GM21723 (cell line): ENCODE measurements at regions not wholly inside any gene's neighbourhood (a gene's known extent, or its start where the extent isn't known, plus 50 kb on each side); places are given as distances from the start of the nearest gene placed in this dataset.

Source experiments
- ATAC-seq: cut with Tn5 transposase; IDR thresholded peaks from one replicate; pipeline ENCODE4 v1.9.1; 2021; ENCODE audit warnings: mild to moderate bottlenecking, moderate library complexity; ENCODE audit not compliant: unreplicated experiment

DNA sequence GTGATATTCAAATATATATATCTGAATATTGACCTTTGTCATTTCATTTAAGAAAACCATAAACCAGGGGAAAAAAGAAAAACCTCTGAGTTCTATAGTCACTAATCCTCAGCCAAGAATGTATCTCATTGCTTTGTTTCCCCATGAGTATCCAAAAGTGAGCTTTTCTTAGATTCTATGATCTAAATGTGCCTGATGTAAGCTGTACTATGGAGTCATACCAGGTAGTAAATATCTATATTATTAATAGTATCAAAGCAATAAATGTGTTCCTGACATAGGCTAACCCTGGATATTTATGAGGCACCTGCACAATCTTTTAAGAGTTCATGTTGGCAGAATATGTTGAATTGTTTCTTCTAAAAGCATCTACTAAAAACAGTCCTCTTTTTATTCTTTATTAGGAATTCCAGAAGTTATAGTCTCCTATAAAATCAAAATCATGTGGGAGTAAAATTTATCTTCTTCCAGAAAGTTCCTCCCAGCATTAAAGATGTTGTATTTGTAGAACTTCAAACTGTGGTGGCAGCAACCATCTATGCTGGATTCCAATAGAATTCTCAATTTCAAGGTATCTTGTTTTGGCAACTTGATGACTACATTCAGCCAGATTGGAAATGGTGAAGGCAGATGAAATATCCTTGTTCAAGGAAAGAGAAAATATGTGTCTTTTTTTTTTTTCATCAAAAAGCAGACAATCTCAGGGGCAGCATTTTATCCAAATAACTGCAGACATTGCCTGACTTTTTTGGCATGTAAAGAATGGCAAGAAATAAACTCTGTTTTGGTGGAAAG, 139.7 kb upstream of the RASSF8 start:
- no peak for ATAC-seq

DNA sequence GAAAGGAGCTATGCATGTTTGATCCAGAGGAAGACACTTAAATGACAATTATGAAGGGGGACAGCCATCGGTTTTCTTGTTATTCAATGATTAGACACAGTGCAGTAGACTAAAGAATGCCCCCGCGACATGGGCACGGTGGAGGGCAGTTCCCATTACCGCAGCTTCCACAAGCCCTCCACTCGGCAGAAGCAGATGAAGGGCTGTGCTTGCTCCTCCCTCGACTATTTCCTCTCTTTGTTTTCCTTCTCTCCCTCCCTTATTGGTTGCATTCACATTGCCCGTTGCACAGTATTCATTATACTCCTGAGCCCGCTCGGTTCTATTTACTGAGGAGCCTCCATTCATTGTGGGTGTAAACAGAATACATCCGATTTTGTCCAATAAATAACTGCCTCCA, 138.8 kb upstream of the RASSF8 start:
- no peak for ATAC-seq

DNA sequence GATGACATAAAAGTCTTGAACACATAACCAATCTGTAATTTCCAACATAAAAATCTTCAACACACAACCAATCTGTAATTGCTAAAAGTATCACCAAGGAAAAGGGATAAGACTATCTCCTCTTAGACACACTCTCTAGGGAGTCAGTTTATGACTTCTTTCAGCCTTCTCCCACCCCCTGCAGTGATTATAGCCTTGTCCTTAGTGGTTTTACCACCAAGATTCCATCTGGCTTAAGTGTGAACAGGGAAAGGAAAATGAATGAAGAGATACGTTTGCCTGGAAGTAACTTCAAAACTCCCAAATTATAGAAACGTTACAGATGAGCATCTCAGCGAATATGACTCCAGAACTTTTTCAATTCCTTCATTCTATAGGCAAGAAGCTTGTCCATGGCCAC, 136.2 kb upstream of the RASSF8 start:
- ATAC-seq: no peak

DNA sequence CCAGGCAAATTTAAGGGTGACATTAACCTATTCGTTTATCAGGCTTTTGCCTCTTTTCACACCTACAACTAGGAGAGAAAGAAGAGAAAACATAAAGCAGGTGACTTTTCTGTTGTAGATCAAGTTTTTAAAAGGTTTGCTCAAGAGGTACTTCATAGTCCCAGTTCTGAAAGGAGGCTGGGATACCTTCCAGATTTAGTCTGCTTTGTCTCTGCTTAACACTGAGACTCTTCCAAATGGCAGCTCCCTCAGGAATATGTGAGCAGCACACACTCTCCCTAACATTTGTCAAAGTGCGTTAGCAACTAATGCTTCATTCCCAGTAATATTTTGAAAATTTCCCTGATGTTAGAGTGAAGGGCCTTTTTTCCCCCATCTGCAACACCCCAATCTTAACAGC, 133.7 kb upstream of the RASSF8 start:
- no peak for ATAC-seq

DNA sequence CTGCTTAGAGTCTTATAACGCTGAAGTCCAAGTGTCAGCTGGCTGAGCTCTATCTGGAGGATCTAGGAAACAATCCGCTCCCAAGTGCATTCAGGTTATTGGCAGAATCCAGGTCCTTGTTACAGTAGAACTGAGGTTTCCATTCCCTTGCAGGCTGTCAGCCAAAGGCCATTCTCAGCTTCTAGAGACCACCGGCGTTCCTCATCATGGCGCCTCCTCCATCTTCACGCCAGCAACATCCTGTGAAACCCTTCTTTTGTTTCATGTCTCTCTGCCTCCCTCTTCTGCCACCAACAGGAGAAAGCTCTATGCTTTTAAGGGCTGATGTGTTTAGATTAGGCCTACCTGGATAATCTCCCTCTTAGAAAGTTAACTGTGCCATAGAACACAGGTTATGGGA, 133.0 kb upstream of the RASSF8 start:
- ATAC-seq: no peak

DNA sequence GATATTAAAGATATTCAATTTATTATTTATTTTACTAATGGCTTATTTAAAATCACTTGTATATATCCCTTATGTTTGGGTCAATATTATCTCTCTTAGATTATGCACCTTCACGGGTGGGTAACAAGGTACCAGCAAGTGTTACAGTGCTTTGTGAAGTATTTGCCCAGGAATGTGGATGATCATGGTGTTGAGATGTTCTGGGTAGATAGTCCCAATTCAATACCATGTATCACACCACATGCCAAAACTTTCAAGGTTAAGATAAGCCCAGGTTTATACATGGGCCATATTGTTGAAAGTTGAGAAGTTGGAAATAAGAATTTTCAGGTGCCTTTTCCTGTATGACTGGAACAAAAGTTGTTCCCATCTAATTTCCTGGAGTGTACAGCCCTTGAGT, 131.3 kb upstream of the RASSF8 start:
- ATAC-seq: no peak

DNA sequence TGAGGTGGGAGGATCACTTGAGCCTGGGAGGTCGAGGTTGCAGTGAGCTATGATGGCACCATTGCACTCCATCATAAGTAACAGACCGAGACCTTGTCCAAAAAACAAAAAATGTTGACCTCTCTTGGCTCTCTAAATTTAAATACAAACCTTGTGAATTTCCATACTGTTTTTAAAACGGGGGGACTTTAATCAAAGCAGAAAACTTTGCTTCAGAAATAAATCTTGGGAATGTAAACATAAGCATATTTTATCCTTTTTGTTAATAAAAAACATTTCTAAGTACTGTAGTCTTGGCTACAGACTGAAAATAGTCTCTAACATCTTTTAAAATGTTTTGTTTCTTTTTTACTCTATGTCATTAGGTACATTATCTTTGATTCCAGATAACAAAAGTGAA, 130.7 kb upstream of the RASSF8 start:
- no peak for ATAC-seq

DNA sequence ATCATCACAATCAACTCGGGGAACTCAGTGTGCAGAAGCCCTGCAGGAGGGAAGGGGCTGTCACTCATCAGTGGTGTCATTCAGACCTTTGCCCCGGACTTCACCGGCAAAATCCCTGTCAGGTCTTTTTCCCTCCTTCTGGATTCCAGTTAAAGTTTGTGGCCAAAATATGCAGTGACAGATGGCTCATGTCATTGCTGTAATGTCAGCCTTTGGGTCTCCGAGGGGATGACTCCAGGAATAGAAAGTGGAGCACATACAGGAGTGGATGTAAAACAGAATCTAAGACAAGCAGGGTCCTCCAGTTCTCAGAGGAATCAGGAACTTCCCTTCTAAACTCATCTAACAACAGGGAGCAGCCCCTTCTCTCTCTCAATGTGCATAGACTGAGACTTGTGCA, 130.3 kb upstream of the RASSF8 start:
- ATAC-seq: no peak

DNA sequence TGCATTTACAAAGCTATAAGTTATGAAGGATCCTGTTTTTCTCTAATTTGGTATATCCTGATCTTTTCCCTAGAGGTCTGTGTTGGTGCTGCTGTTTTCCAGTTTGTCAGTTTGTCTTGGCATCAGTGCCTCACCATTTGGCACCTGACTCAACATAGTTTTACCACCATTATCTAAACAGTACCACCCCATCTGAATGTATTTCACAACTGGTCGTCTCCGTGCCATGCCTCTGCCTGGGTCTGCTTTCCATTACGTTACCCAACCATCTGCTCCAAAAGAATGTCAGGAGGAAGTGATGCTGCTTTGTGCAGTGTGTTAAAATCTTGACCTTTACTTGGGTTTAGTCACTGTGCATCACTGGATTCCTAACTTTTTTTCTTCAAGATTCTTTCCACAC, 129.3 kb upstream of the RASSF8 start:
- ATAC-seq: no peak

DNA sequence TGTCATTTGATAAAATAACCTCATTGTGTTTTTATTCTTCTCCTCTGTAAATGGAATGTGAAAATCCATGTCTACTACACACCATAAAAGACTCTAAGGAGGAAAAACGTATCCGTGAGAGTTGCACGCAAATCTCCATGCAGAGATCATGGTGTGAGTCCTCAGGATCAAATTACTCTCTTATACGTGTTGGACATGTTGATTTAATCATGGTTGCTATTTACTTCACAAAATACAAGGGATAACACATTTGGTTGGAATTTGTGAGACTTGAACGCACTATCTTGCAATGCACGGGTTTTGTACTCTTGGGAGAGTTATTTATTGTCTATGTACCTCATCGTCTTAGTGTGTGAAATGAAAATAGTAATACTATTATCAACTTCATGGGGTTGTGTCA, 128.0 kb upstream of the RASSF8 start:
- ATAC-seq: no peak

DNA sequence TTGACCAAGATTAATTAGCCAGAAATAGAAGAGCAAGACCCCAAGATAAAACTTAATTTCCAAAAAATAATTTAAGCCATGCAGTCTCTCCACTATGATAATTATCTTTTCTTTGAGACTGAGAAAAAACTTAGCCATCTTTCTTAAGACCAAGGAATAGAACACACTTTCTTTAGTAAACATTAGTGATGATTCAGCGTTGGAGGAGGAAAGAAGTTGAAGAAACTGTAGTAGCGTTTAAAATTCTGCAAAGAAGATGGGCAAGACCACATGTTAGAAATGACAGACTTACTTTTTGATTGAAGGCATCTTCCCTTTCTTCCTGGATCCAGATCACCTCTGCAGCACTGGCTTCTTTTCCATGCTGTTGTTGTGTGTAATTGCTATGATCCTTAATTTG, 124.8 kb upstream of the RASSF8 start:
- no peak for ATAC-seq

DNA sequence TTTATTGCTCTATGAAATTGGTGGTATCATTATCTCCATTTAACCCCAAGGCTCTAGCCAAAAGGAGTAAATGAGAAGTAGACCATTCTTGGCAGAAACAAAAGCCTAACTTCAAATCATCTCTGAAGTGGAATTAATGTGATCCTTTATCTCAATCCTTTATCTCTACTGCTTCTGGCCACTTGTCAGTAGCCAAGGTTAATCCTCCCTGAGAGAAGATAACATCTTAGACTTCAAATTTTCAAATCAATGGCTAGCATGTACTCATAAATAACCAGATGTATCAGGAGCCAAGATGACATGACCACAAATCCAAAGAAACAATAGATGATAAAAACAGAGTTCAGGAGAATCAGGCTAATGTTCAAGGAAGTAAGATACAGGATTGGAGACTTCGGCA, 123.1 kb upstream of the RASSF8 start:
- no peak for ATAC-seq

DNA sequence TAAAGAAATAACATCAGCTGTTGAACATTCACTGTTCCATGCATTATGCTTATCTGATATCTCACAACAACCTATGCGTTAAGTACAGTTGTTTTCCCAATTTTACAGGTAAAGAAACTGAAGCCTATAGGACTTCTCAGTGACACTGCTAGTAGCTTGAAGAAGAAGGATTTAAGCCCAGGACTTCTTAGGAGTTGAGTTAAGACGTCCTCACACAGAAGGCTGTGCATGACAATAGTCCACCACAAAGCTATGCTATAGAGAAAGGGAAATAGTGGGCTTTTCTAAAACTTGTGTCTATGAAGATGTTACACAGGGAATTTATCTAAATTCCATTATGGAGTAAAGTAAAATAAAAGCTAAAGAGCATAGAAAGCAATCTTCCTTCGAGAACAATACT, 120.5 kb upstream of the RASSF8 start:
- no peak for ATAC-seq

DNA sequence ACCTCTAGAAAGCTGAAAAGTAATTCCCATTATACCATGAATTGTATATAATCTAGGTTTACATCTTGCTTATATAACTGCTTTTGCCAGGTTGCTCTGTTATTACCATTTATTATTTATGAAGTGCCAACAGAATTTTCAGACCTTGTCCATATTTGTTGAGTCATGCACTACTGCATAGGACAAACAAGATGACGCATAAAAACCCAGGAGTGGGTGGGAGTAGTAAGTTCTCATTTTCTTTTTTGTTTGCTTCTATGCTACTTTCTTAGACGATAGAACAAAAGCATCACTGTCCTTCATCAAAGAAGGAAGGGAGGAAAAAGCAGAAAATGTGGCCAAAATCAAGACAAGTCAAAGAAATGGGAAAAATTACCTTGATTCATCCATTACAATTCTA, 119.0 kb upstream of the RASSF8 start:
- ATAC-seq: no peak

DNA sequence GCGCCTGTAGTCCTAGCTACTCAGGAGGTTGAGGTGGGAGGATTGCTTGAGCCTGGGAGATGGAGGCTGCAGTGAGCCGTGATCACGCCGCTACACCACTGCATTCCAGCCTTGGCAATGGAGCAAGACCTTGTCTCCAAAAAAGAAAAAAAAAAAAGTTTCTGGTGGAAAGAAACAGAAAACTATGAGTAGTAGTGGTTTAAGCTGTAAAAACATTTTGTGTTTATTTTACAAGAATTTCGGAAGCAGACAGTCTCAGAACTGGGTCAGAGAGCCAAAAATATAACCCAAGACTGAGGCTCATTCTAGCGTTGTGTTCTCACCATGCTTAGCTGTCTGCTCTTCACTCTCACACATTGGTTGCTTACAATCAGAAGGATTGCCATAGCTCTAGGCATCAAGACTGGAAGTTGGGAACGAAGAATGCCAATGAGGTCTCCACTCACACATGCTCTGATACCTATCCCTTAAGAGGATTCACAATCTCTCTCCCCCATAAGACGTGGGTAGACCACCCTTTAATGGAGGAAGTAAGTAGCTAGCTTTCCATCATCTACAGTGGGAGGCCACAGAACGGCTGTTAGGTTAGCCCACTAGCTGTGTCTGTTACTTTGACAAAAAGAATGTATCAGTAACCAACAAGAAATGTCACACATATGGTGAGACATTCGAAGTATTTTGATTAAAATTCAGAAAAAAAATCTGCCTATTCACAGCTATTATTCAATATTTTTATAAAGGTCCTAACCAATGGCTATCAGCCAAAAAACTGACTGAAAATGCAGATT, 117.6 kb upstream of the RASSF8 start:
- ATAC-seq: no peak

DNA sequence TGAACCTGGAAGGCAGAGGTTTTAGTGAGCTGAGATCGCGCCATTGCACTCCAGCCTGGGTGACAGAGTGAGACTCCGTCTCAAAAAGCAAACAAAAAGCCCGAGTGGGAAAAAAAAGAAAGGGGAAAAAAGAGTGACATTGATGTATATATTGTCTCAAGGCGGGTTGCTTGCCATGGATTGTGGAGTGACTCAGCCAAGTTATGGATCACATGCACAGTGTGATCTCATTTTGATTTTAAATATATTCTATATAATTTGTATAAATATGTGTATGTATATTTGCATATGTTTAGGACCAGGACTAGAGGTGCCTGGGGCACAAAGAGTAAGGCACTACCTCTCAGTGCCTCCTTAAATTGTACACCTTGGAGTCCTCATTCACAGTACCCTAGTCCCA, 116.2 kb upstream of the RASSF8 start:
- no peak for ATAC-seq

DNA sequence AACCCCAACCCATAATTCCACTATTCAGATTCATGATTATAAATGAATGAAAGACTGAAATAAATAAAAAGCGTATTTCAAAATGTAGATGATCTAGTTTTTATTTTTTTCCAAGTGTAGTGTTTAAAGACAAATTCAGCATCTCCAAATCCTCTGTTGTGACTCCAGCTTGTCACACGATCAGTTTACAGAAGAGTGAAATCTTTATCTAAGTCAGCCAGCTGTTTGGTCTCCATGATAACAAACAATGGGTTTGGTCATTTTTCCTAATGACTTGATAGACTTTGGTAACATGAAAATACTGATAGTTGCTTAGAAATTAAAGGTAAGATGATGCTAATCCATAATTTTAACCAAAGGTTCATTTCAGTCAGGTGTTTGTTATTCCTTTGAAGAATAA, 114.5 kb upstream of the RASSF8 start:
- no peak for ATAC-seq

DNA sequence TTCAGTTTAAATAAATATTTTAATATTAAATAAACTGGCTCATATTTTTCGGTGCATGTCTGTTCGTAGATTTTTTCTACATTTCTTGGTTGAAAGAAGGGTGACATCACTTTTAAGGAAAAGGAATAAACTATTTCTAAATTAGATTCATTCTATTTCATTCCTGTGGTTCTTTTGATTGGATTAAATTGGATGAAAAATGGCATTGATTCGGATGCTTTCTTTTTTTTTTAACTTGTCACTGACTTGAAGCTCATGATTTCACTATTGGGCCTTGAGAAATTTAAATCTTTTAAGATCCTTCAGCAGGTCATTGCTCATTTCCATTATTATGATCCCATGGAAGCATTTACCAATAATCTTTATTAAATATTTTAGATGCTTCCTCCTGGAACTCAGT, 113.1 kb upstream of the RASSF8 start:
- ATAC-seq: no peak

DNA sequence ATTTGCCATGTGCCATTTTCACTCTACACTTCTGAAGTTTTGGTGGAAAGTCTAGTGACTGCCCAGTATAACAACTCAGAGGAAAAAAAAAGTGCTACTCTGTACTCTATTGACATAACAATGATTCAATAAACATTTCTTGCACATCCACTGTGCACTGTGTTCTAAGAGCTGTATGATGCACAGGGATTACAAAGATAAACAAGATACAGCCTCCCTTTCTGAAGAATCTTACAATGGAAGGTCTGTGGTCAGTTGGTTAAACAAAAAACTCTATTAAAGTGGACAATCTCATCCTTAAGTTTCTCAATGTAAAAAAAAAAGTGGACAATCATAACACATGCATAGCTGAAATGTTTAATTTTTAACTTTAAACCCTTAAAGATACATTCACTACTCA, 105.7 kb upstream of the RASSF8 start:
- no peak for ATAC-seq

DNA sequence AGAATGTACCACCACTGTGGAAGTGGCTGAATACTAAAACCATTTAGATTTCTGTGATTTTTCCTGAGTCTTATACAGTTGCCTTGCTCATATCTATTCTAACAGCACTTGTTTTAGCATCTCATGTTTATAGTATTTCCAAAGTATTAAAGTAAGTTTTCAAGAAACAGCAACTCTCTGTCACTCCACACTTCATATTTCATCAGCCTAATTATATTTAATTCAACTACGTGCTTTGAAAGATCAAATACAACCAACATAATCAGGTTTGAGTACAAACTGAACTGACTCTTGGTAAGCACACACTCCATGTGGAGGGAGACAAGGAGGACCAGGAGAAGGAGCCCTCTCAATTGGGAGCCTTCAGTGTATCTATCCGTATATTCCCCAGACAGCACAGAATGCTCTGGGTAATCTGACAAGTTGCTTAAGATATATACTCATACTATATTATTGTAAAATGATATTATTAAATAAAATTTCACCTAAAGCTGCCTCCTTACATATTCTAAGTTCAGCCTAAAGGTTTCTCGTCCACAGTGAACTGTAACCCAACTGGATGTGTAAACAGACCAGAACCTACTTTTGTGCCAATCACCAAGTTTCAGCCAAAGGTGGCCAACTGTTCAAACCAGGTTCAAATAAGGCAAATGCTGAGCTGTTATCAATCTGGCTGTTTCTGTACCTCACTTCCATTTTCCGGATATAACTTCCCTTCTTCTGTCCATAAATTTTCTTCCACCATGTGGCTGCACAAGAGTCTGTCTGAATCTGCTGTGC, 105.0 kb upstream of the RASSF8 start:
- ATAC-seq: no peak

DNA sequence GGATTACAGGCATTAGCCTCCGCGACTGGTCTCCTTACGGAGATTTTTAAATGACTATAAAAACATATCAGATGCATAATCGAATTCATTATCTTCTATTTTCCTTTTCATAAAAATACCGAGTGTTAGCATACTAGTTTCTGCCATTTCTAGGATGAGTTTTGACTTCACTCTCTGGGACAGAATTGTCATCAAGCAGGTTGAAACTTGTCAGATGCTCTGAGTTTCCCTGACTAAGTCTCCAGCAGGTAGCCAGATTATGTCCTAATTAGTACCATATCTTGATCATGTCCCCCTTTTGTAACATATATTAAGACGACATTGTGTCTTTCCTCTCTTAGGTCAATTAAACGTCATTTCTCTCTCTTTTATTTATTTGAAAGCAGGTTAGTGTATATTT, 103.5 kb upstream of the RASSF8 start:
- ATAC-seq: no peak

DNA sequence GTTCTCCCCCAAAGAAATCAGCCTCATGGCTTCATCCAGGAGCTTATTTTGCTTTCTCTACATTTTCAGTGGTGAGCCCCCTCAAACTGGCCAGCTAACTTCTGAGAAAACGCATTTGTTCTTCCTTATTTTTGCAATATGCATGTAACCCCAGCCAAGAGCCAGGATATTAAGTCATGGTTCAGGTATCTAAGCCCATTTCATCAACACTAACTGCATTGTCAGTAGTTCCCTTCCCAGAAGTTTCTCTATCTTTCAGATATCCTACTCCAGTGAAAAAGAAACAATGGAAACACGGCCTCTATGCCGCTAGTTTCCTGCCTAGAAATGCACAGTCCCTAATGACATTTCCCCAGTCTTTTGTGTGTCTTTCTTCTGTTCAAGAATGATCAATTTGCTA, 102.8 kb upstream of the RASSF8 start:
- no peak for ATAC-seq
